HFFc6 (cell line): ENCODE measurements at regions not wholly inside any gene's neighbourhood (a gene's known extent, or its start where the extent isn't known, plus 50 kb on each side); places are given as distances from the start of the nearest gene placed in this dataset.

Experiments
- DNase-seq: peaks from one replicate; pipeline ENCODE4 v3.0.0-alpha.2; 2018
- H3K27ac Mint-ChIP-seq: 2 replicates; pipeline ENCODE4 v1.8.0; 2020; ENCODE audit warnings: mild to moderate bottlenecking, mixed read lengths
- H3K27me3 Mint-ChIP-seq: 2 replicates; pipeline ENCODE4 v1.8.0; 2021; ENCODE audit warnings: mild to moderate bottlenecking, moderate library complexity, mixed read lengths; ENCODE audit not compliant: insufficient read depth
- H3K36me3 Mint-ChIP-seq: 2 replicates; pipeline ENCODE4 v1.8.0; 2021; ENCODE audit warnings: low read depth, mixed read lengths
- H3K4me1 Mint-ChIP-seq: 2 replicates; pipeline ENCODE4 v1.8.0; 2020; ENCODE audit warnings: low read depth, mixed read lengths
- H3K4me3 Mint-ChIP-seq: 2 replicates; pipeline ENCODE4 v1.8.0; 2020; ENCODE audit warnings: mild to moderate bottlenecking, moderate library complexity, mixed read lengths
- H3K9me3 Mint-ChIP-seq: 2 replicates; pipeline ENCODE4 v1.8.0; 2020; ENCODE audit warnings: mild to moderate bottlenecking, mixed read lengths
- TF ChIP-seq, protein P1 (sequence below): fragments of 200-600 bp; sonication (generic); IDR thresholded peaks from 2 replicates; pipeline ENCODE4 v1.5.0; 2021; ENCODE audit warnings: antibody characterized with exemption, mild to moderate bottlenecking

- Mint-ChIP-seq H3K27ac (no peak overlapping the region), H3K4me1 (no peaks in the 10 kb centered on the region), H3K9me3 (no peaks in the 10 kb centered on the region), H3K27me3 (no peaks in the 10 kb centered on the region), H3K36me3 (no peaks in the 10 kb centered on the region), H3K4me3 (no peak overlapping the region)
- DNase-seq, result no peak
- TF ChIP-seq, protein P1, sequence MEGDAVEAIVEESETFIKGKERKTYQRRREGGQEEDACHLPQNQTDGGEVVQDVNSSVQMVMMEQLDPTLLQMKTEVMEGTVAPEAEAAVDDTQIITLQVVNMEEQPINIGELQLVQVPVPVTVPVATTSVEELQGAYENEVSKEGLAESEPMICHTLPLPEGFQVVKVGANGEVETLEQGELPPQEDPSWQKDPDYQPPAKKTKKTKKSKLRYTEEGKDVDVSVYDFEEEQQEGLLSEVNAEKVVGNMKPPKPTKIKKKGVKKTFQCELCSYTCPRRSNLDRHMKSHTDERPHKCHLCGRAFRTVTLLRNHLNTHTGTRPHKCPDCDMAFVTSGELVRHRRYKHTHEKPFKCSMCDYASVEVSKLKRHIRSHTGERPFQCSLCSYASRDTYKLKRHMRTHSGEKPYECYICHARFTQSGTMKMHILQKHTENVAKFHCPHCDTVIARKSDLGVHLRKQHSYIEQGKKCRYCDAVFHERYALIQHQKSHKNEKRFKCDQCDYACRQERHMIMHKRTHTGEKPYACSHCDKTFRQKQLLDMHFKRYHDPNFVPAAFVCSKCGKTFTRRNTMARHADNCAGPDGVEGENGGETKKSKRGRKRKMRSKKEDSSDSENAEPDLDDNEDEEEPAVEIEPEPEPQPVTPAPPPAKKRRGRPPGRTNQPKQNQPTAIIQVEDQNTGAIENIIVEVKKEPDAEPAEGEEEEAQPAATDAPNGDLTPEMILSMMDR, result no peak
Measured at GRCh38 chr3:102329561-102329960, 105.3 kb upstream of the ZPLD1 start.

GRCh38 chr3:102332205-102332604, 102.6 kb upstream of the ZPLD1 start:
- no peaks in the 10 kb centered on the region for H3K36me3 Mint-ChIP-seq
- H3K4me1 Mint-ChIP-seq, result no peaks in the 10 kb centered on the region
- H3K27ac Mint-ChIP-seq, result no peak overlapping the region
- TF ChIP-seq, protein P1, result no peak
- no peak for DNase-seq
- H3K9me3 Mint-ChIP-seq, result no peaks in the 10 kb centered on the region
- H3K4me3 Mint-ChIP-seq, result no peak overlapping the region
- no peaks in the 10 kb centered on the region for H3K27me3 Mint-ChIP-seq

DNA sequence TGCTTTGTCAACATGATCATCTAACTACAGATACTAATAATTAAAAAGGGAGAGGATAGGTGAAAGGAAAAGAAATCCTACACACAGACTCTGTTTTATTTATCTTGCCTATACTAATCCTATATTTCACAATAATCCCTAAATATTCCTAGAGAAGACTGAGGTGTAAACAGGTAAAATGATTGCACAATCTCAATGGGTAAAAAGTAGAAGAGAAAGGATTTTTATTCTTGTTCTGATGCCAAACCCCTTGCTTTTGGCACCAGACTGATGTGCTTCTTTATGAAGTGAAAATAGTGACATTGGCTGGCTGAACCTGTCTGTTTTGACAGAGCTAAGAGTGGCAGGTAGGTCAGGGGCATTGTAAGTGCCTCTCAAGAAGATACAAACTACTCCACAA, 101.9 kb upstream of the ZPLD1 start:
- no peaks in the 10 kb centered on the region for H3K27me3 Mint-ChIP-seq
- no peak for DNase-seq
- no peaks in the 10 kb centered on the region for H3K9me3 Mint-ChIP-seq
- TF ChIP-seq, protein P1, result no peak
- no peak overlapping the region for H3K4me3 Mint-ChIP-seq
- no peak overlapping the region for H3K27ac Mint-ChIP-seq
- H3K4me1 Mint-ChIP-seq, result no peaks in the 10 kb centered on the region
- H3K36me3 Mint-ChIP-seq, result no peaks in the 10 kb centered on the region

GRCh38 chr3:102336130-102336529, 98.7 kb upstream of the ZPLD1 start:
- peaks cover 2% of the 10 kb centered on the region for H3K27me3 Mint-ChIP-seq
- DNase-seq, result no peak
- no peak overlapping the region for H3K27ac Mint-ChIP-seq
- H3K4me1 Mint-ChIP-seq, result no peaks in the 10 kb centered on the region
- no peaks in the 10 kb centered on the region for H3K9me3 Mint-ChIP-seq
- no peaks in the 10 kb centered on the region for H3K36me3 Mint-ChIP-seq
- TF ChIP-seq, protein P1, result no peak
- no peak overlapping the region for H3K4me3 Mint-ChIP-seq

- TF ChIP-seq, protein P1, result no peak
- no peak for DNase-seq
- Mint-ChIP-seq H3K4me3 (no peak overlapping the region), H3K9me3 (no peaks in the 10 kb centered on the region), H3K36me3 (no peaks in the 10 kb centered on the region), H3K27ac (no peak overlapping the region), H3K27me3 (peaks cover 4% of the 10 kb centered on the region), H3K4me1 (no peaks in the 10 kb centered on the region)
Measured at GRCh38 chr3:102339671-102340070, 95.1 kb upstream of the ZPLD1 start.

DNA sequence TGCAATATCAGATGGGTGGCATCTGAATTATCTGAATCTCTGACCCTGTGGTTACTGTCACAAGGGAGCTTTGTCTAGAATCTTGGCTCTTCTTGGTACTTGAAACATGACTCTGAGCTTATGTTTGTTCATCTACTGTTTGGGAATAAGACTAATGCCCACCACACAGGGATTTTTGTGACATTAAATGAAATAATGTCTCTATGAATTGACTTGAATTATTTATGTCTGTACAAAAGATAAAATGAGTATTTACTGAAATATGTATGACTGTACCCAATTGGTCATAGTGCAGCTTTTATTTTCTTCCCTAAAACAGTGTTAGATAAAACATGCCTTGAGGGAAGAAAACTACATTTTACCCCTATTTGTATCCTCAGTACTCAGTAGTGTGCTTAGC, 87.9 kb upstream of the ZPLD1 start:
- TF ChIP-seq, protein P1, result no peak
- H3K4me3 Mint-ChIP-seq, result no peak overlapping the region
- no peak for DNase-seq
- no peaks in the 10 kb centered on the region for H3K36me3 Mint-ChIP-seq
- H3K27ac Mint-ChIP-seq, result no peak overlapping the region
- no peaks in the 10 kb centered on the region for H3K9me3 Mint-ChIP-seq
- peaks cover 2% of the 10 kb centered on the region; the same call in 1 of the 2 replicates for H3K27me3 Mint-ChIP-seq
- no peaks in the 10 kb centered on the region for H3K4me1 Mint-ChIP-seq
